ENCODE measurements at regions not wholly inside any gene's neighbourhood (a gene's known extent, or its start where the extent isn't known, plus 50 kb on each side); places are given as distances from the start of the nearest gene placed in this dataset.

GRCh38 chr12:61863811-61864210 is 396.4 kb upstream of the USP15 start:
- TF ChIP-seq, protein P1, sequence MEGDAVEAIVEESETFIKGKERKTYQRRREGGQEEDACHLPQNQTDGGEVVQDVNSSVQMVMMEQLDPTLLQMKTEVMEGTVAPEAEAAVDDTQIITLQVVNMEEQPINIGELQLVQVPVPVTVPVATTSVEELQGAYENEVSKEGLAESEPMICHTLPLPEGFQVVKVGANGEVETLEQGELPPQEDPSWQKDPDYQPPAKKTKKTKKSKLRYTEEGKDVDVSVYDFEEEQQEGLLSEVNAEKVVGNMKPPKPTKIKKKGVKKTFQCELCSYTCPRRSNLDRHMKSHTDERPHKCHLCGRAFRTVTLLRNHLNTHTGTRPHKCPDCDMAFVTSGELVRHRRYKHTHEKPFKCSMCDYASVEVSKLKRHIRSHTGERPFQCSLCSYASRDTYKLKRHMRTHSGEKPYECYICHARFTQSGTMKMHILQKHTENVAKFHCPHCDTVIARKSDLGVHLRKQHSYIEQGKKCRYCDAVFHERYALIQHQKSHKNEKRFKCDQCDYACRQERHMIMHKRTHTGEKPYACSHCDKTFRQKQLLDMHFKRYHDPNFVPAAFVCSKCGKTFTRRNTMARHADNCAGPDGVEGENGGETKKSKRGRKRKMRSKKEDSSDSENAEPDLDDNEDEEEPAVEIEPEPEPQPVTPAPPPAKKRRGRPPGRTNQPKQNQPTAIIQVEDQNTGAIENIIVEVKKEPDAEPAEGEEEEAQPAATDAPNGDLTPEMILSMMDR (conservative IDR thresholded peaks at IDR 0.05) = no peak
- no peak for TF ChIP-seq ZFX (IDR thresholded peaks at IDR 0.05)
